ENCODE measurements at regions not wholly inside any gene's neighbourhood (a gene's known extent, or its start where the extent isn't known, plus 50 kb on each side); places are given as distances from the start of the nearest gene placed in this dataset.

DNA sequence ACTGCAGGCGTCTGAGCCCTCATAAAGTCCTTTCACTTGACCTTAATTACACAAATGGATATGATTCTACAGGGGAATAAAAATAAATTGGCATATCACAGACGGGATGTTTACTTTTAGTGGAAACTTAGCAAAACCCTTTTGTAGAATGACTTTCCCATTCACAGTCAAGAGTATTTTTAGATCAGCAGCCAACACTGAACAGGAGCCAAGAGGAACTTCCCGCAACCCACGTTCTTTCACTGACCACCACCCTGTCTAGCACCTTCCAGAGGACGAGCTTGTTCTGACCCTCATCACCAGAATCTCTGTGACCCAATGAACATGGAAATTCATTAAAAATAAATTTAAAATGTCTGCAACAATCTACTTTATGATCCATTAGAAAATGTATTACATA, 119.0 kb upstream of the SNTG2 start:
- DNase-seq (ENCODE audit: low read depth in 3 of 3, low spot score in 2 of 3): no peak

DNA sequence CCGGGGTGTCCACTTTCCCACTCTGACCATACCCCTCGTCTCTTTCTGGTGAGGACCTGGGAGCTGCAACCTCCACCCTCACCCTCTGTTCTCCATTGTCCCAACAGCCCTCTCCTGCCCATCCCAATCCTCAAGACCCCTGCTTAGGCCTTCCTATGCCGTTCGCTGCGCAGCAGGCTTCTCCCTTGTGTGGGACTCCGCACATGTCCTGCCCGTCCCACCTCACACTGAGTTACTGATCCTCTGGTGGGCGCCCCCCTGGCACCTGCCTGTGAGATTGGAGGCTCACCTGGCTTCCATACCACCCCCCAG, 119.5 kb upstream of the SNTG2 start:
- no peak for DNase-seq (ENCODE audit: low read depth in 3 of 3, low spot score in 2 of 3)

DNA sequence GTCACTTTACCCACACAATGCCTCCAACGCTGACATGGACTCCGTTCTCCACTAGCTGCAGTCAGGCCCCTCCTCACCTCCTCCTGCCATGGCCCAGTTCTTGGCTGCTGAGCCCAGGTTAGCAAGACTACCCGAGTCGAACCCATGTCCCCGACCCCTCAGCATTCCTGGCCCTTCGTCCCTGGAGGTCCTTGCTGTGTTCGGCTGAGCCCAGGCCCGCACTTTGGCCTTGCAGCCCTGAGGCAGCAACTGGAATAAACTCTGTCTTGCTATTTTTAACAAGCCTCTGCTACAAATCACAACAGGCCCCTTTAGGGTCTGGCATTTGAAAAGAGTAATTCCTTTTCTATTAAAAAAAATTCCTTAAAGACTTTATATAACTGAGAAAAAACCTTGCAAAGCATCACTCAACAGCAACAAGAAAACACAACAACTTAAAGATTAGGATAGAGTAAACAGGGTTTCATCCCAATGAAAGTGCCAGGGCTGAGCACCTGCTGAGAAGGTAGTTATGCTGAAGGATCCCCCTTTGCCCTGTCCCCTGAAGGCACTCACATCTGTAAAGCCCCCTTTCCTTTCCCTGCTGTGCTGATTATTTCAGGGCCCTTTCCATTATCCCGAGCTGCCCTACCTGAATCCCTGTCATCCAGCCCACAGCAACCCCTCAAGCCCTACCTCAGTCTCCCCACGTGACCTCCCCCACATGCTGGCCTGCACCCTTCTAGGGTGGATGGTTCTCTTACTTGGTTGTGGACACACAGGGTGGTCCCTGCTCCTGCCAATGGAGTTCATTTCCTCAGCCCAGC, 120.0 kb upstream of the SNTG2 start:
- no peak for DNase-seq (ENCODE audit: low read depth in 3 of 3, low spot score in 2 of 3)

DNA sequence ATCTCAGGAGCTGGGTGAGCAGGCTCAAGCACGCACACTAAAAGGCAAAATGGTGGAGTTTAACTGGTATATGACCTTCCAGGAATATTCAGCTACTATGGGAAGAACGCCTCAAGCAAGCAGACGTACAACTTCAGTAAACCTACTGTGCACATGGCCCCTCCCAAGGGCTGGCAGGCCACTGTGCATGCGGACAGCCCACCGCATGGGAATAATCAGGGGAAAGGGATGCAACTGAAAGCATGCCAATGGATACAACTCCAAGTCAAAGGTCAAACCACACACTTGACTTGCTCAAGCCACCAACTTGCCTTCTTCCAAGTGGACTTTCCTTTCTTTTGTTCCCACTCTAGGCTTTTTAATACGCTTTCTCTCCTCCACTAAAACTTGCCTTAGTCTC, 121.6 kb upstream of the SNTG2 start:
- no peak for DNase-seq (ENCODE audit: low read depth in 3 of 3, low spot score in 2 of 3)

DNA sequence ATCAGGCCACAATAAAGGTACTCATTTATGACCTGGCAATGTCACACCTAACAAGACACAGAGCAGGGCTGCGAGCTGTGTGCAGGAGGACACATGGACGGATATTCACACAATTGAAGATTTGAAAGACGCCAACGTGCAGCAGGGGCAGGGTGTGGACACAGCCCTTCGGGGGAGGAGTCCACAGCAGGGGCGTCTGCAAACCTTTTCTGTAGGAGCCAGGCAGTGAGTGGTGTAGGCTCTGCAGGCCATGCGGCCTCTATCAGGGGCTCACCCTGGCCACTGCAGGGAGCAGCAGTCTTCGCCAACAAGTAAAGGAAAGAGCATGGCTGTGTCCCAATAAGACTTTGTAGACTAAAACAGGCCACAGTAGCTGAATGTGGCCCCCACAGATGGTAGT, 125.7 kb upstream of the SNTG2 start:
- DNase-seq (ENCODE audit: low read depth in 3 of 3, low spot score in 2 of 3): no peak

DNA sequence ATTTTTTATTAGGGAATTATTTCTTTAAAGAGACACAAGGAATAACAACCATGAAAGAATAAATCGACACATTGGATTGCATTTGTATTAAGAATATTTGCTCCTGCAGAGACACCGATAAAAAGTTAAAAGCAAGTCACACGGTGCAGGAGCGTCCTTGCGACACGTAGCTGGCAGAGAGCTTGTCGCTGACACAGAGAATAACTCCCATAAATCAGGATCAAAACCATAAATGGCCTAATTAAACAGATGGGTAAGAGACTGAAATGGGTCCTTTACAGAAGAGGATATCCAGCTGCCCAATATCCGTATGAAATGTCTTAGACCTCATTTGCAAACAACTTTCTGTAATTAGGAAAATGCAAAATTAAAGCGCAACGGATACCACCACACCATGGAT, 126.1 kb upstream of the SNTG2 start:
- DNase-seq (ENCODE audit: low read depth in 3 of 3, low spot score in 2 of 3): no peak

DNA sequence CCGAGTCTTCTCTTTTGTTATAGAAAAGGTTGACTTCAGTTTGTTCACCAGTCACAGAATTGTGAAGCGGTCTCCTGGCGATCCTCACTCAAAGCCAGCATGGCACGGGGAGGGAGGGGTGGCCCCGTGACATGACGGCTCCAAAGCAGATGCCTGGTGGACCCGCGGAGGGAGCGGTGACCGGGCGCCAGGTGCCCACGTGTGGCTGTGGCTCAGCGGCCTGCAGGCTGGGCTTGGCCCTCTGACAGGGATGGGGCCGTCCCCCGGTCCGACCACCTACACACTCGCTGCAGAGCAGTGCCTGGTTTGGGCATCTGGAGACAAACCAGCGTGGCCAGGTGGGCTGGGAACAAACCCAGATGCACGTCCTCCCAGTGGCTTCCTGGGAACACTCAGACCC, 129.1 kb upstream of the SNTG2 start:
- DNase-seq (ENCODE audit: low read depth in 3 of 3, low spot score in 2 of 3): no peak

DNA sequence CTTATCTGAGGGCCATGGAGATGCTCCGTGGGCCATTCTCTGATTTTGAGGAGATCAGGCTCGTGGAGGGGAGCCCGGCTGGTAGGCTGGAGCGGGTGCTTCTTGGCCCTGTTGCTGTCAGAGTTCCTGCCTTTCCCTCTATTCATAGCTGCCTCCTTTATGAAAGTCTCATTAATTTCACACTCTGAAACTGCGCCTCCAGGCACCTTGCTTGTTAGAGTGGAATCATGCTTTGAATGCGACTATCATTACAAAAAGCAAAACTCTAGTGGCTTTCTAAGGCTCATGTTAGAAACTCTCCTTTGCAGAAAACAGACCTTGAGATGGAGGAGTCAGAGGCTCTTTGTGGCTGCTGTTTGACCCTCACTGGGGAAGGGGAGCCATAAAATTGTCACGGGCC, 131.0 kb upstream of the SNTG2 start:
- DNase-seq (ENCODE audit: low read depth in 3 of 3, low spot score in 2 of 3): no peak

DNA sequence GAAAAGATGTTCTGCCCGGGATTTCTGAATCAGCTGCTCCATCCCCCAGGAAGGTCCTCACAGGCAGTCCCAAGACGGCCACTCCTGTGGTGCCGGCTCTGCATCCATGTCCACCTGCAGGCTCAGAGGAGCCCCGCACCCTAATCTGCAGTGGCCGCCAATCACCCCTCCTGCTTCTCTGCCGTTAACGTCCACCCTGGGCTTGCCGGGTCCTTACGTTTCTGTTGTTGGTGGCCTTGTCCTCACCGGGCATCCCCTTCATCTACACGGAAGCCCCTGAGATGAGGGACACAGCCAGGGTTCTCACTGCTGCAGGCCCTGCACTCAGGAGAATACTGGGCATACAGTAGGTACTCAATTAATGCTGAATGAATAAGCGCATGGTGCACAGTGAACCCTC, 131.5 kb upstream of the SNTG2 start:
- DNase-seq (ENCODE audit: low read depth in 3 of 3, low spot score in 2 of 3): no peak

DNA sequence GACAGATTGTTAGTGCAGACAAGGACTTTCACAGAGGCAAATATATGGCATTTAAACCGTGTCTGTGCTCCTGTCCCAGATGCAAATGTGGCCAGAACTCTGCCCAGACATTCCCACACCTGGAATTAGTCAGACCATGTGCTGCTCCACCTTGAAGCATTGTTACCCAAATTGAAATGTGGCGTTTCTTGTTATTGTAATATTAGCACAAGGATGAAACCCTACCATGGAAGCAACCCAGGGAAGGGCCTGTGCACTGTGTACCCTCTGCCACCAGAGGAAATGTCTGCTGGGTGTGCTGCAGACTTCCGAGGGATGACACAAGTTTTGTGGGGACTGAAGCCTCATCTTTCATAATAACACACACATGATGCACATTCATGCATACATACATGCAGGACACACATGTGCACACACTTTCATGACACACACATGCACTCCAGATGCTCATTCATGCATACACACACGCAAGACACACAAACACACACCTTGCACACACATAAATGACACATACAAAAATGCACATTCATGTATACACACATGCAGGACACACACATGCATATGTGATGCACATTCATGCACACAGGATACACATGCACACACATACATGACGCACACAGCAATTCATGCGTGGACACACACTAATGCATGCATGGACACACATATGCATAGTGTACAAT, 133.2 kb upstream of the SNTG2 start:
- DNase-seq (ENCODE audit: low read depth in 3 of 3, low spot score in 2 of 3): no peak

DNA sequence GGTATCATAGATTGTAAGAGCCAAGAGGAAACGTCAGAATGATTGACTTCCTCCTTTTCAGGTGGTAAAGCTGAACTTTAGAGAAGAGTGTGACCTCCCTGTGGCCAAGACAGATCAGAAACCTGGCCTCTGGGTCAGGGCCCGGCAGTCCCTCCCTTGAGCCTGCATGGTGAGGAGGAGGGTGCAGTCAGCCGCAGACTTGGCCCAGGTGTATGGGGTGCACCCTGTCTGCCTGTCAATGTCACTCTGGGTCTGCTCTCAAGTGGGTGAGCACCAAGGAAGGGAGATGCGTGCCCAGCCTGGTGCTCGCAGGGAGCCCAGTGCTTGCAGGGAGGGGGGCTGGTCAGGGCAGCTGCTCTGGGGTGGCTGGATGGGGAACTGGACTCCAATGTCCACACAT, 134.4 kb upstream of the SNTG2 start:
- DNase-seq (ENCODE audit: low read depth in 3 of 3, low spot score in 2 of 3): no peak

DNA sequence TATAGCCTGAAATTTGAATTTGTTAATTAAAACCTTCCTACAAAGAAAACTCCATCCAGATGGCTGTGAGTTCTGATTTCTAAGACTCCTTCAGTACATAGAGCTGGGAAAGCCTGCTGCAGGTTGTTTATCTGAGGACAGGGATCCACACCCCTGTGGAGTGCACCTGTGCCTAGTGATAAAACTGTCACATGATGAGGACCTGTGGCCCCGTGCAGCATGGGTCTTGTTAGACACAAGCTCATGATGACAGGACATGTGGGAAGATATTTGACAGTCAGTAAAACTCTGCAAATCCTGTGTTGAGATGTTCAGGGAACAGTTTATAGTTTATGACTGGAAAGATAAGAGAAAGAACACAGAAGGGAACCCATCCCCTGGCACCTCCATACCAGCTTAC, 133.2 kb upstream of the TMEM18 start:
- DNase-seq (ENCODE audit: low read depth in 3 of 3, low spot score in 2 of 3): no peak

DNA sequence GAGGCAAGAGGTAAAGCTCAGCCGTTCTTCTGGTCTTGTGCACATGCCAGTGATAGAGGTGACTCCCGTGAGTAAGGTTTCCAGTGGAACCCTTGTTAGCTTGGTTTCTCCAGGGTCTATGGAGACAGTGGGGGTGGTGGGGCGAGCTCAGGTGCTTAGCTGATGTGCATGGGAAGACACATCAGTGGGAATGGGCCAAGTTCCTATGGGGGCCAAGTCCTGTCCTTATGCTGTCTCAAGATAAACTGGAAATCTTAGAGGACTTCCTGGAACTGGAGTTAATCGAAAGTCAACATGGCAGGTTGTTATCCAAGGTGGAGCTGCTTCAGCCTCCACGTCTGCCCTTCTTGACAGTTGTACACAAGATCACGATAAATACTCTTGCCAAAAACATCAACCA, 130.1 kb upstream of the TMEM18 start:
- no peak for DNase-seq (ENCODE audit: low read depth in 3 of 3, low spot score in 2 of 3)

DNA sequence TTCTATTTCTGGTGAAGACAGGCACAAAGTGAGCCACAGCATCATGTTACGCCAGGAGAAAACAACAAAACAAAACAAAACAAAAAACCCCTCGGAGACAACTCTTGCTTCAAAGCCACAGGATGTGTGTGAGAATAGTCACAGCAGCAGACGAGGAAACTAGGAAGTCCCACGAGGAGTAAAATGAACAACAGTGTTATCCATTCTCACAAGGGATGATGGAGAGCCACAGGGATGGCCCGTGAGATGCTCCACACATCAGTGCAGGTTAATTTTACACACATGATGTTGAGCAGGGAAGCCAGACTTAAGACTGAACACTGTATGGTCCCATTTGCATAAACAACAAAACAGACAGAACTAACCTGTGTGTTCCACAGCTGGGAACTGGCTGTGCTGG, 128.5 kb upstream of the TMEM18 start:
- no peak for DNase-seq (ENCODE audit: low read depth in 3 of 3, low spot score in 2 of 3)

DNA sequence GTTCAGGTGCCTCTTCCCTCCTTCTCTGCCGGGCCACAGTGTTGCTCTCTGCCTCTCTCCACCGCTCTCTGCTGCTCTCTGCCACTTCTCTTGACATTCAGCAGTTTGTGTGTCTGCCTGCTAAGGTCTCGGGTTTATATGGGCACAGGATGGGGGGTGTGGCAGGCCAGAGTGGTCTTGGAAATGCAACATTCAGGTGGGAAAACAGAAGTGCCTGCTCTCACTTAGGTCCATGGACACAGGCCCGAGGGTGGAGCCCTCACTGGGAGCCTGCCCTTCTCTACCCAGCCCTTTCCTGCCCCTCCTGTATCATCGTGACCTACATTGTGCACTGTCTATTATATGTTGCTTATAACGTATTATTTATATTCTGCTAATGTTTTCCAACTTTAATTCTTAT, 120.8 kb upstream of the TMEM18 start:
- no peak for DNase-seq (ENCODE audit: low read depth in 3 of 3, low spot score in 2 of 3)

DNA sequence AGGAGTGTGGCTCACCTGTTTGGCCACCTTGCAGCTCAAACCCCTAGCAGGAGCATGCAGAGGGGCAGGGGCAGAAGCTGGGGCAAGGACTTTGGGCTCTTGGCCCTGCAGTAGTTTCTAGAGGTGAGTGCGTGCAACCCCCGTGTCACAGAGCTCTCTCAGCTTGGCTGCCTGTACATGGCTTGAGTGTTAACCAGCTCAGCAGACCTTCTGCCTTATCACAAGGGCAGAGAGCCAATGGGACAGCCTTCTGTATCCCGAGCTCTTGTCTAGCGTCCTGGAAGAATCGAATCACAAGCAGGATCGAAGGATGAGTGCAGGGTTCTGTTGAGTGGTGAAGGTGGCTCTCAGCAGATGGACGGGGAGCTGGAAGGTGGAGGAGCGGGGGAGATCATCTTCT, 120.3 kb upstream of the TMEM18 start:
- no peak for DNase-seq (ENCODE audit: low read depth in 3 of 3, low spot score in 2 of 3)

DNA sequence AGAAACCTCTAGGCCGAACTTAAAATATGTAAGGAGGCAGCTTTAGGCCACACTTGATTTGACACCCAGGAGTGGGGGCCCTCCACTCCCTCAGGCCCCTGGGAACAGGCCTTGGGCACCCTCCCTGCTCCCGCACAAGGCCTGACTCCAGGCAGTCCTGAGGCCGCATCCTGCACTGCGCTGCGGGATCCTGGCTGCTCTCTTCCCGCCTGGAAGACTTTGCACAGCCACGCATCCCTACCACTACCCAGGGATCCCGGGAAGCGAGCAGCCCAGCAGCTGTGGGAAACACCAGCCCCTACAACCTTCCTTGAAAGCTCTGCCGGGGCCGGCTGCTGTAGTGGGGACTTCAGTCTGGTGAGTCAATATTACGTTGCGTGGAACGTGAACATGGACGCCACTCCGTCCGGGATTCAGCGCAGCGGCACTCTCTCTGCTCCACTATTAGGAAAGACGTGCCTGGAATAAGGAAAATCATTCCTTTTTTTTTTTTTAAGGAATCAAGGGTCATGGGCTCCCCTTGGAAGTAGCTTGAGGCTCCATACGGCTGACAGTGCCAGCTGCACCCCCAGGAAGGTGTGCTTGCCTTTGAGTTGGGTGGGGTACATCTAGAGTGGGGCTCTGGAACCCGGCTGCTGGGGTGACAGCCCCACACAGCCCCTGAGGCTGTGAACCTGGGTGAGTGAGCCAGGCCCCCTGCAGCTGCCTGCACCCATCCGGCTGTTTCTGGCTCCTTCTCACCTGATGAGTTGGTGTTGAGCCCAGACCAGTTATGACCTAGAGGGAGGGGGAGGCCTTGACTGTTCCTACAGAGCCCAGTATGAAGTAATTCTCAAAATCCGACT, 119.2 kb upstream of the TMEM18 start:
- DNase-seq (ENCODE audit: low read depth in 3 of 3, low spot score in 2 of 3): no peak

DNA sequence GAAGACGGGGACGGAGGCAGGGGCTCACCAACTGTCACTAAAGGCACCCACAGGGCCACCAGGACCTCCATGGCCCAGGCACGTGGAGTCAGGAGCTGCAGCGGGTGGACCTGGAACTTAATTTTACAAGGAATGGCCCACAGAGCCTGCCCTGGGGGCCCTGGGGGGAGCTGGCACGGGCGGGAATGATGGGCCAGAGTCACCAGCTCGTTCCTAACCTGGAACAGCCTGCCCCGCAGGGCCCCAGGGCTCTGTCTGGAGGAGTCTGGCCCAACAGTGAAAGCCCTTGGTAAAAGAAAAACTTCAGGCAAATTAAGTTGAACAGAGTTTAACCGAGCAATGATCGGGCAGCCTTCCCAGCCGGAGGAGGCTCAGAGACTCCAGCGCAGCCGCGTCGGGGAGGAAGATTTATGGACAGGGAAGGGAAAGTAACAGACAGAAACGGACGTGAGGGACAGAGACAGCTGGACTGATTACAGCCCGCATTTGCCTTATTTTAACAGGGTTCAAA, 118.4 kb upstream of the TMEM18 start:
- DNase-seq (ENCODE audit: low read depth in 3 of 3, low spot score in 2 of 3): peak in 2 of 3 donors; percentile 23 to 25

DNA sequence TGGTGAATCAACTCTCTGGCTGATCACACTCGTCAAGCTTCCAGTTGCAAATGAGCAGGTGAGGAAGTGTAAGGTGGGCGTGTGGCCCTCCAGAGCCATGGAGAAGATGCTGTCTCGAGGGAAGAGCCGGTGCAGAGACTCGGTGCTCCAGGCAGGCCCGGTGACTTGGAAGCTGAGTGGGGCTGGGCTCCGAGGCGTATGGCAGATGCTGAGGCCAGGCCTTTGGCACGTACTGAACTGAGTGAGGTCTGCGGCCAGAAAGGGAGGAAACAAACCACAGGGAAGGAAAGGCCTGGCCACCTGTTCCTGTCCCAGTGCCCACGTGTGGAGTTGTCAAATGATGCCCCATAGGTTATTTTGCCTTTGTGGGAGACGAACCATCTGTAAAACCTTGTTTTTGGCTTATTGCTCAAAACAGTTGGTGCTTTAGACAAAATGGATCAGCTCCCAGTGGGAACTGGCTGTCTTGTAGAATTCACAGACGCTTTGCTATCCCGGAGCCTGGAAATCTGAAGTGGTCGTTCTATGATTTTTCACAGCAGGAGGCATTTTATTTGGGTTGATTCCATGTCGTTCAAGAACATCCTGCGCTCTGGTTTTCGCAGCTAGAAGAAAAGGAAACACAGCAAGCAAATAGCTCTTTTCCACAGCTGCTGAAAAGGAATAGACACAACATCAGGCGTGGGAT, 117.5 kb upstream of the TMEM18 start:
- no peak for DNase-seq (ENCODE audit: low read depth in 3 of 3, low spot score in 2 of 3)

DNA sequence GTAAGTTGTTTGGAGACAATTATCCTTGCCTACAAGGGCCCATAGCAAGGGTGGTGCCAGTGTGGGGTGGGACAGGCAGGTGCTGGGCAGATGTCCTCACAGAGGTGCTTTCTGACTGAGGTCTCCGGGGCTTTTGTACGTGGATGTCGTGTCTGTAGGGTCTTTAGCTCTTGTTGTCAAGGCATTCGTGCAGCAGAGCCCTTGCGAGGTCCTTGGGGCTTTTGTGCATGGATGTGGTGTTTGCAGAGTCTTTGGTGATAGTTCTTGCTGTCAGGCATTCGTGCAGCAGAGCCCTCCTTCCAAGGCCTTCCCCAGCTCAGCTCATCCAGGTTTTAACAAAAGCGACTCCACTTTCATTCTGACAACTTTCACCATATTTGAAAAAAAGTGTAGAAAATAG, 116.0 kb upstream of the TMEM18 start:
- DNase-seq (ENCODE audit: low read depth in 3 of 3, low spot score in 2 of 3): no peak

DNA sequence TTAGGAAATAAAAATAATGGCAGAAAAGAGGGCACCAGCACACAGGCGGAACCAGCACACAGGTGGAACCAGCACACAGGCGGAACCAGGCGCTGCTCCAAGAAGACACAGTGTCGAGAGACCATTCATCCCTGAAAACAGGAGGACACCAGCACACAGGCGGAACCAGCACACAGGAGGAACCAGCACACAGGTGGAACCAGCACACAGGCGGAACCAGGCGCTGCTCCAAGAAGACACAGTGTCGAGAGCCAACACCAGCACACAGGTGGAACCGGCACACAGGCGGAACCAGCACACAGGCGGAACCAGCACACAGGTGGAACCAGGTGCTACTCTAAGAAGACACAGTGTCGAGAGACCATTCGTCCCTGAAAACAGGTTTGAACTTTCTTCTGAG, 115.5 kb upstream of the TMEM18 start:
- DNase-seq (ENCODE audit: low read depth in 3 of 3, low spot score in 2 of 3): no peak
